GM12874 (cell line): ENCODE measurements at regions not wholly inside any gene's neighbourhood (a gene's known extent, or its start where the extent isn't known, plus 50 kb on each side); places are given as distances from the start of the nearest gene placed in this dataset.

ENCODE experiments used
- TF ChIP-seq, protein P1 (sequence below): IDR thresholded peaks from 2 replicates; pipeline ENCODE4 v1.5.1; 2011; ENCODE audit warnings: low read depth, mild to moderate bottlenecking, control low read depth, low read length, moderate library complexity; ENCODE audit not compliant: insufficient read depth

DNA sequence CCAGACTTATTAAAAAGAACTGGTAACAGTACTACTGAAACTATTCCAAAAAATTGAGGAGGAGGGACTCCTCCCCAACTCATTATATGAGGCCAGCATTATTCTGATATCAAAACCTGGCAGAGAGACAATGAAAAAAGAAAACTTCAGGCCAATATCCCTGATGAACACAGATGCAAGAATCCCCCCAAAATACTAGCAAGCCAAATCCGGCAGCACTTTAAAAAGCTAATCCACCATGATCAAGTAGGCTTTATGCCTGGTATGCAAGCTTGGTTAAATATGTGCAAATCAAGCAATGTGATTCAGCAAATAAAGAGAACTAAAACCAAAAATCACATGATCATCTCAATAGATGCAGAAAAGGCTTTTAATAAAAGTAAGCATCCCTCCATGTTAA, 2271.0 kb upstream of the C9orf72 start:
- TF ChIP-seq, protein P1, sequence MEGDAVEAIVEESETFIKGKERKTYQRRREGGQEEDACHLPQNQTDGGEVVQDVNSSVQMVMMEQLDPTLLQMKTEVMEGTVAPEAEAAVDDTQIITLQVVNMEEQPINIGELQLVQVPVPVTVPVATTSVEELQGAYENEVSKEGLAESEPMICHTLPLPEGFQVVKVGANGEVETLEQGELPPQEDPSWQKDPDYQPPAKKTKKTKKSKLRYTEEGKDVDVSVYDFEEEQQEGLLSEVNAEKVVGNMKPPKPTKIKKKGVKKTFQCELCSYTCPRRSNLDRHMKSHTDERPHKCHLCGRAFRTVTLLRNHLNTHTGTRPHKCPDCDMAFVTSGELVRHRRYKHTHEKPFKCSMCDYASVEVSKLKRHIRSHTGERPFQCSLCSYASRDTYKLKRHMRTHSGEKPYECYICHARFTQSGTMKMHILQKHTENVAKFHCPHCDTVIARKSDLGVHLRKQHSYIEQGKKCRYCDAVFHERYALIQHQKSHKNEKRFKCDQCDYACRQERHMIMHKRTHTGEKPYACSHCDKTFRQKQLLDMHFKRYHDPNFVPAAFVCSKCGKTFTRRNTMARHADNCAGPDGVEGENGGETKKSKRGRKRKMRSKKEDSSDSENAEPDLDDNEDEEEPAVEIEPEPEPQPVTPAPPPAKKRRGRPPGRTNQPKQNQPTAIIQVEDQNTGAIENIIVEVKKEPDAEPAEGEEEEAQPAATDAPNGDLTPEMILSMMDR, result no peak

- TF ChIP-seq, protein P1, result no peak
Measured at GRCh38 chr9:29850664-29851063, 2277.4 kb upstream of the C9orf72 start.

- TF ChIP-seq, protein P1, result no peak
Measured at GRCh38 chr9:29861803-29862202, 2288.5 kb upstream of the C9orf72 start.

GRCh38 chr9:29865764-29866313, 2292.6 kb upstream of the C9orf72 start:
- TF ChIP-seq, protein P1, result no peak

- TF ChIP-seq, protein P1, result no peak
Measured at GRCh38 chr9:29866556-29866955, 2293.3 kb upstream of the C9orf72 start.

DNA sequence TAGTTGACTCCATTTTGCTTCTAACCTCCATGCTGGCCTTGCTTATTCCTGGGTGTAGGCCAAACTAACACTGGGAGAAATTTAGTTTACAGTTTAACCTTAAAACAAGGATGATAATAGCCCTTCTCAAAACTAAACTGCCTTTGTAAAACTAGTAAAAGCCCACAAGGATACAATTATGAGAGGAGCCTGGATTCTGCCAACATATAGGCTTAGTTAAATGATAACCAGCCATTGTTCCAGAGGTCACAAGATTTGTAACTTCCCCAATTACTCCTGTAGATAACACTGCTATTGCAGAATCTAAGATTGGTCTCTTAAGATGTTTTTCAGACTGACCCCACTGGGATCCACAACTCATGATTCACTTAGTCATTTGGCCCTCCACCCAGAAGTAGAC, 2300.3 kb upstream of the C9orf72 start:
- TF ChIP-seq, protein P1, result no peak

- TF ChIP-seq, protein P1, result no peak
Measured at GRCh38 chr9:29875547-29875946, 2302.3 kb upstream of the C9orf72 start.

GRCh38 chr9:29882767-29883166, 2309.5 kb upstream of the C9orf72 start:
- TF ChIP-seq, protein P1, result no peak
